ENCODE measurements at regions not wholly inside any gene's neighbourhood (a gene's known extent, or its start where the extent isn't known, plus 50 kb on each side); places are given as distances from the start of the nearest gene placed in this dataset.

DNA sequence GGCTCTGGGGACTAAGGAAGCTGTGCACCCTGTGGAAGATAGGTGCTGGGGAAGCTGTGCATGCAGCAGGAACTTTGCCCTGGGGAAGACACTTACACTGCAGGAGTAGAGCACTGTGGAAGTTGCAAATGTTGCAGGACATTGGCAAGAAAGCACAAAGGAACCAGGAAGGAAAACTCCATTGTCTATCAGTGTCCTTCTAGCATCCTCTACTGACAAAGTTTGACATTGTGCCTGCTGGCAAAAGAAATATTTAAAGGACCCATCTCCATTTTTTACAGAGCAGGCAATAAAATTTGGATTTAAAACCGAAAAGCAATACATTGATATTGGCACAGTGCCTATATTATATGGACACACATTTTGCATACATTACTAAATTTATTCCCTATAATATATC is 394.1 kb downstream of the PBX1 start:
- WGBS, 2 donors: 15 to 63% methylated on average over 1 of the region's 1 CpG
- DNase-seq: no peak
- TF ChIP-seq POLR2A (IDR thresholded peaks at IDR 0.05): no peak
- no peak for TF ChIP-seq POLR2AphosphoS5 (IDR thresholded peaks at IDR 0.05)
- no peak for TF ChIP-seq EP300 (IDR thresholded peaks at IDR 0.05)
- TF ChIP-seq, protein P1, sequence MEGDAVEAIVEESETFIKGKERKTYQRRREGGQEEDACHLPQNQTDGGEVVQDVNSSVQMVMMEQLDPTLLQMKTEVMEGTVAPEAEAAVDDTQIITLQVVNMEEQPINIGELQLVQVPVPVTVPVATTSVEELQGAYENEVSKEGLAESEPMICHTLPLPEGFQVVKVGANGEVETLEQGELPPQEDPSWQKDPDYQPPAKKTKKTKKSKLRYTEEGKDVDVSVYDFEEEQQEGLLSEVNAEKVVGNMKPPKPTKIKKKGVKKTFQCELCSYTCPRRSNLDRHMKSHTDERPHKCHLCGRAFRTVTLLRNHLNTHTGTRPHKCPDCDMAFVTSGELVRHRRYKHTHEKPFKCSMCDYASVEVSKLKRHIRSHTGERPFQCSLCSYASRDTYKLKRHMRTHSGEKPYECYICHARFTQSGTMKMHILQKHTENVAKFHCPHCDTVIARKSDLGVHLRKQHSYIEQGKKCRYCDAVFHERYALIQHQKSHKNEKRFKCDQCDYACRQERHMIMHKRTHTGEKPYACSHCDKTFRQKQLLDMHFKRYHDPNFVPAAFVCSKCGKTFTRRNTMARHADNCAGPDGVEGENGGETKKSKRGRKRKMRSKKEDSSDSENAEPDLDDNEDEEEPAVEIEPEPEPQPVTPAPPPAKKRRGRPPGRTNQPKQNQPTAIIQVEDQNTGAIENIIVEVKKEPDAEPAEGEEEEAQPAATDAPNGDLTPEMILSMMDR (IDR thresholded peaks at IDR 0.05): no peak

DNA sequence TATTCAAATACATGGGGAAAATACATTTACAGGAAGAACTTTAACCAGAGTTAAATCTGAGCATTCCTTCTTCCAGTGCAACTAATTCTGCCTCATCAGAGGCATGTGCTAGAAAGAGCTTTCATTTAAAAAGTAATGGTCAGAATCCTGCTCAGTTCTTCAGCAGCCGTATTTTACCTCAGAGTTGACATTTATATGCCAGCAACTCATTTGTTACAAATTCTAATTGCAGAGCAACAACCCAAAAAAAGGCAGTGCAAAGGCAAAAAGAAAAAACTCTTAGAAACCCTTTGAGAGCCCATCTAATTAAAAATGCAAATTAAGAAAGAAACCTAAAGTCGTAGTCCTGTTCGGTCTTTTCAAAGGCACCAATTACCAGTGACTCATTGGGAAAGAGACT is 392.5 kb downstream of the PBX1 start:
- peak overlapping the region; percentile 70 to 82 (median 76) for H3K27ac ChIP-seq
- peaks cover 0 to 54% (median 36%) of the 10 kb centered on the region in 4 donors for H3K4me1 ChIP-seq
- no peak for DNase-seq
- WGBS, 2 donors: 83 to 88% methylated on average over 3 of the region's 3 CpGs
- H3K27me3 ChIP-seq: no peaks in the 10 kb centered on the region
- H3K36me3 ChIP-seq: no peaks in the 10 kb centered on the region
- TF ChIP-seq, protein P1 (IDR thresholded peaks at IDR 0.05): no peak
- TF ChIP-seq POLR2AphosphoS5 (IDR thresholded peaks at IDR 0.05) (no peak), EP300 (IDR thresholded peaks at IDR 0.05) (no peak), POLR2A (IDR thresholded peaks at IDR 0.05) (no peak)
- intact Hi-C loops (cut with DNase I): loop anchor here (5.0 to 10.0 kb wide), 3 partner anchors 304 to 1517 kb away; no protein-coding TSS in a partner anchor
- no peak overlapping the region for H3K4me3 ChIP-seq
- peaks cover 5 to 12% (median 7%) of the 10 kb centered on the region in 4 donors for H3K9me3 ChIP-seq

More for the DNA sequence above, 394.1 kb downstream of the PBX1 start:
- Histone ChIP-seq H3K4me1 (peaks cover 0 to 54% (median 36%) of the 10 kb centered on the region in 4 donors), H3K27ac (peak overlapping the region in 1 of 4 donors; percentile 71), H3K4me3 (no peak overlapping the region), H3K36me3 (no peaks in the 10 kb centered on the region), H3K9me3 (peaks cover 3 to 7% (median 5%) of the 10 kb centered on the region in 4 donors), H3K27me3 (no peaks in the 10 kb centered on the region)
- intact Hi-C loops (cut with DNase I): loop anchor here (5.0 to 10.0 kb wide), 3 partner anchors 306 to 1518 kb away; no protein-coding TSS in a partner anchor

DNA sequence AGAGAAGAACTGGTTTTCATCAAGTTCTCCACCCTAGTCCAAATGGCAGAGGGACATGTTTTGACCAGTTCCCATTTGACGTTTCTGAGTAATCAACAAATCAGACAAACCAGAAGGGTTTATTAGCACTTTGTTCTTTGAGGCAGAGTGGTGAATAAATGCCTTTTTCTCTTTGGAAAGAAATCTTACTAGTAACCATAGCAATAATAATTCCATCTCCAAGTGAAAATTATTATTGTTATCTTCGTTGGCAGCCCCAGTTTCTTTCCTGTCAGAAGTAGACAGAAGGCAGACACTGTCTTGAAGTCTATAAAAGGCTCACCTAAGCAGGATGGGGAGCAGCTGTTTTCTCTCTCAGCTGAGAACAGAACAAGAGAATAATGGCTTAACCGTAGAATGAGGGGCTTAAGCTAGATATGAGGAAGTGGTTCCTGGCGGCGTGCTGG is 391.6 kb downstream of the PBX1 start:
- peak; percentile 95 to 99 (median 98) for TF ChIP-seq POLR2AphosphoS5 (IDR thresholded peaks at IDR 0.05)
- TF ChIP-seq, protein P1 (IDR thresholded peaks at IDR 0.05): no peak
- peak; percentile 24 to 89 (median 60) for TF ChIP-seq EP300 (IDR thresholded peaks at IDR 0.05)
- peak overlapping the region; percentile 70 to 82 (median 76) for H3K27ac ChIP-seq
- WGBS, 2 donors: 47 to 52% methylated on average over 5 of the region's 5 CpGs
- H3K4me3 ChIP-seq: no peak overlapping the region
- peaks cover 5 to 12% (median 7%) of the 10 kb centered on the region in 4 donors for H3K9me3 ChIP-seq
- DNase-seq: peak; percentile 80
- peaks cover 0 to 54% (median 36%) of the 10 kb centered on the region in 4 donors for H3K4me1 ChIP-seq
- H3K36me3 ChIP-seq: no peaks in the 10 kb centered on the region
- no peaks in the 10 kb centered on the region for H3K27me3 ChIP-seq
- intact Hi-C loops (cut with DNase I): loop anchor here (1.0 to 10.0 kb wide), 6 partner anchors 114 to 1516 kb away; no protein-coding TSS in a partner anchor

DNA sequence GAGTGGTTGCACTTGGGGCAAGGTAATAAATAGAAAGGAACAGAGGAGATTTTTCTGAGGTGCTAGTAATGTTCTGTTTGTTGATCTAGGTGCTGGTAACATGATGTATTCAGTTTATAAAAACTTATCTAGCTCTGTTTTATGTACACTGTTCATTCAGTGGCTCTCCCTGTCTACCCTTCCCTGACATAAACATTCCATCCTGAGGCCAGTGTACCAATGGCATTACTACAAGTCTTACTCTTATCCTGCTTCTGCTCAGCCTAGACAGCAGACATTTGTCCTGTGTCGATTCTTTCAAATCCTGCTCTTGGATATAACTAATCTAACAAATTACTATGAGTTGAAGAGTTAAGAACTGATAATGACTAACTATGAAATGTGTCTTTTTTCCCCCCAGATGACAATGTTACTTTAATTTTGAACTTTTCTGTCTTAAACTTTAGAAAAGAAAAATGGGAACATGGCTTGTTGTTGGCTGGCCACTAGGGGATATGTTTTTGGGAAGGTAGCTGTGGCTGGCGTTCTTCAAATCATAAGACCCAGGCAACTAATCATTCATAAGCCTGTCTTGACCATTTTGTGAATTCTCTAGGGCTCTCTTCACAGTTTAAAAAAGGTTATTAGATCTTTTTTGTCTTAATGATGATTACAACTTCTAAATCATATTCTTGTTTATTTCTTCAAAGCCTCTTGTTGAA is 390.9 kb downstream of the PBX1 start:
- intact Hi-C loops (cut with DNase I): loop anchor here (1.0 to 10.0 kb wide), 7 partner anchors 114 to 1515 kb away; no protein-coding TSS in a partner anchor
- H3K36me3 ChIP-seq: no peaks in the 10 kb centered on the region
- peaks cover 0 to 52% (median 35%) of the 10 kb centered on the region in 4 donors for H3K4me1 ChIP-seq
- TF ChIP-seq POLR2A (IDR thresholded peaks at IDR 0.05) (no peak), POLR2AphosphoS5 (IDR thresholded peaks at IDR 0.05) (peak; percentile 82 to 98 (median 94)), EP300 (IDR thresholded peaks at IDR 0.05) (peak in 3 of 4 donors; percentile 46 to 79 (median 75))
- TF ChIP-seq, protein P1 (IDR thresholded peaks at IDR 0.05): peak in 3 of 4 experiments; percentile 44 to 73 (median 59)
- H3K27me3 ChIP-seq: no peaks in the 10 kb centered on the region
- no peak overlapping the region for H3K4me3 ChIP-seq
- 69 to 78% methylated on average over 2 of the region's 2 CpGs for WGBS, 2 donors
- H3K27ac ChIP-seq: peak overlapping the region; percentile 70 to 82 (median 78)
- H3K9me3 ChIP-seq: peaks cover 5 to 12% (median 7%) of the 10 kb centered on the region in 4 donors
- peak; percentile 67 for DNase-seq
